HG02884 (cell line): ENCODE measurements at regions not wholly inside any gene's neighbourhood (a gene's known extent, or its start where the extent isn't known, plus 50 kb on each side); places are given as distances from the start of the nearest gene placed in this dataset.
A peak's percentile ranks its signal among the peaks of the same experiment; 100 is the strongest.

Source experiments
- ATAC-seq: cut with Tn5 transposase; IDR thresholded peaks from one replicate; pipeline ENCODE4 v1.9.1; 2021; ENCODE audit warnings: mild to moderate bottlenecking, moderate library complexity; ENCODE audit not compliant: unreplicated experiment

GRCh38 chr1:75984781-75985180 lies 52.6 kb upstream of the ASB17 start:
- ATAC-seq, result no peak

GRCh38 chr1:75985827-75986226 lies 53.6 kb upstream of the ASB17 start:
- ATAC-seq, result peak; percentile 85

- ATAC-seq, result no peak
Observed at GRCh38 chr1:75986478-75986877, 54.3 kb upstream of the ASB17 start.

GRCh38 chr1:75989121-75989520 lies 56.9 kb upstream of the ASB17 start:
- no peak for ATAC-seq

- no peak for ATAC-seq
Observed at GRCh38 chr1:75990686-75991085, 58.5 kb upstream of the ASB17 start.

GRCh38 chr1:75991497-75992114 lies 59.4 kb upstream of the ASB17 start:
- ATAC-seq, result peak; percentile 69

GRCh38 chr1:75992312-75992711 lies 60.1 kb upstream of the ASB17 start:
- no peak for ATAC-seq

- ATAC-seq, result no peak
Observed at GRCh38 chr1:75993661-75994060, 61.5 kb upstream of the ASB17 start.

- ATAC-seq, result no peak
Observed at GRCh38 chr1:75996196-75996595, 64.0 kb upstream of the ASB17 start.

GRCh38 chr1:75999034-75999433 lies 66.8 kb upstream of the ASB17 start:
- ATAC-seq, result no peak

GRCh38 chr1:76003946-76004345 lies 70.6 kb upstream of the ST6GALNAC3 start:
- ATAC-seq, result no peak

GRCh38 chr1:76005765-76006164 lies 68.8 kb upstream of the ST6GALNAC3 start:
- ATAC-seq, result no peak

GRCh38 chr1:76006234-76006633 lies 68.3 kb upstream of the ST6GALNAC3 start:
- ATAC-seq, result no peak

GRCh38 chr1:76010802-76011201 lies 63.7 kb upstream of the ST6GALNAC3 start:
- ATAC-seq, result no peak

GRCh38 chr1:76012341-76013205 lies 62.0 kb upstream of the ST6GALNAC3 start:
- ATAC-seq, result no peak

GRCh38 chr1:76013206-76013581 lies 61.4 kb upstream of the ST6GALNAC3 start:
- no peak for ATAC-seq

GRCh38 chr1:76015478-76016103 lies 59.0 kb upstream of the ST6GALNAC3 start:
- no peak for ATAC-seq

- ATAC-seq, result no peak
Observed at GRCh38 chr1:76018045-76018444, 56.5 kb upstream of the ST6GALNAC3 start.

GRCh38 chr1:76021846-76022245 lies 52.7 kb upstream of the ST6GALNAC3 start:
- no peak for ATAC-seq

GRCh38 chr1:76023669-76024435 lies 50.7 kb upstream of the ST6GALNAC3 start:
- no peak for ATAC-seq
